Endothelial cell of umbilical vein (primary cell): ENCODE measurements at regions not wholly inside any gene's neighbourhood (a gene's known extent, or its start where the extent isn't known, plus 50 kb on each side); places are given as distances from the start of the nearest gene placed in this dataset.

Experiments
- BruUV-seq: library from RNA; stranded (reverse); fragments of 400-500 nt; replicated peaks from 2 replicates; lab custom pipeline; 2021; lab: Mats Ljungman, UMichigan
- CTCF ChIA-PET: fragments of 300-600, 350-600 bp; sonication (Branson Sonifier 250); formaldehyde crosslinking; loops from one replicate; lab custom pipeline; 2021; ENCODE audit warnings: antibody characterized with exemption, inconsistent platforms; lab: Charles Lee
- POLR2A ChIA-PET: fragments of 300-600, 350-600 bp; sonication (Branson Sonifier 250); formaldehyde crosslinking; loops from one replicate; lab custom pipeline; 2021; ENCODE audit warnings: antibody characterized with exemption, inconsistent platforms; lab: Charles Lee
- DNase-seq: peaks from one replicate; pipeline ENCODE4 v3.0.0-alpha.2; 2011; ENCODE audit warnings: low read depth, low spot score
- FAIRE-seq: peaks from 2 replicates; lab custom pipeline; 2011; peaks lifted over from hg19 to GRCh38; lab: Jason Lieb, UNC
- H2AFZ ChIP-seq: 2 replicates; pipeline ENCODE4 v1.6.0; 2012; ENCODE audit warnings: low read depth, low read length, control low read depth, inconsistent platforms
- H3K27ac ChIP-seq: 2 replicates; pipeline ENCODE4 v1.5.1; 2011; ENCODE audit warnings: low read depth, mild to moderate bottlenecking, control low read depth, low read length, moderate library complexity; ENCODE audit not compliant: insufficient read depth
- H3K27me3 ChIP-seq, 2 experiments: 2 replicates each; pipeline versions ENCODE4 v1.6.0 to v1.6.1; 2011; ENCODE audit warnings: low read length in 2 of 2, mixed read lengths in 1 of 2; ENCODE audit not compliant: control insufficient read depth in 2 of 2, insufficient read depth in 2 of 2
- H3K36me3 ChIP-seq, 2 experiments: 2 replicates in 1 of 2; 3 replicates in 1 of 2; pipeline ENCODE4 v1.5.1; 2011; ENCODE audit warnings: low read length in 2 of 2, mild to moderate bottlenecking in 1 of 2, moderate library complexity in 1 of 2; ENCODE audit not compliant: control insufficient read depth in 2 of 2, insufficient read depth in 2 of 2; ENCODE audit errors: extremely low read depth in 1 of 2
- H3K4me1 ChIP-seq: 3 replicates; pipeline ENCODE4 v1.5.1; 2011; ENCODE audit warnings: mild to moderate bottlenecking, low read length; ENCODE audit not compliant: control insufficient read depth, insufficient read depth; ENCODE audit errors: extremely low read depth
- H3K4me2 ChIP-seq: 2 replicates; pipeline ENCODE4 v1.6.1; 2011; ENCODE audit warnings: low read length, control low read depth, mixed read lengths; ENCODE audit not compliant: insufficient read depth
- H3K4me3 ChIP-seq, 3 experiments: fragments of 200-600 bp in 1 of 3; sonication (generic), shearing (Covaris generic) in 1 of 3; replicated peaks in 1 of 3; 2 replicates each; pipeline ENCODE4 v1.5.1; 2011 to 2016; ENCODE audit warnings: control low read depth in 3 of 3, low read length in 3 of 3, mild to moderate bottlenecking in 2 of 3, inconsistent platforms in 1 of 3, low read depth in 1 of 3, moderate library complexity in 1 of 3; ENCODE audit not compliant: insufficient read depth in 1 of 3
- H3K79me2 ChIP-seq: 2 replicates; pipeline ENCODE4 v1.6.0; 2012; ENCODE audit warnings: low read length, inconsistent platforms; ENCODE audit not compliant: control insufficient read depth, insufficient read depth
- H3K9ac ChIP-seq: replicated peaks from 2 replicates; pipeline ENCODE3; 2011; ENCODE audit warnings: low read length, control low read depth; ENCODE audit not compliant: insufficient read depth; ENCODE audit errors: extremely low read depth
- H3K9me1 ChIP-seq: replicated peaks from 3 replicates; pipeline ENCODE4 v1.6.0; 2011; ENCODE audit warnings: mild to moderate bottlenecking, low read length; ENCODE audit not compliant: control insufficient read depth, insufficient read depth; ENCODE audit errors: extremely low read depth
- H3K9me3 ChIP-seq: replicated peaks from 2 replicates; pipeline ENCODE4 v1.5.1; 2012; ENCODE audit warnings: low read length, inconsistent platforms; ENCODE audit not compliant: control insufficient read depth, insufficient read depth
- H4K20me1 ChIP-seq: replicated peaks from 2 replicates; pipeline ENCODE3; 2011; ENCODE audit warnings: mild to moderate bottlenecking, low read length; ENCODE audit not compliant: control insufficient read depth, insufficient read depth; ENCODE audit errors: extremely low read depth
- CTCF ChIP-seq, 2 donors: IDR thresholded peaks; 1 replicate in 1 of 2; 2 replicates in 1 of 2; pipeline ENCODE4 v1.5.1; 2011; ENCODE audit warnings: low read length in 2 of 2, mild to moderate bottlenecking in 2 of 2, moderate library complexity in 2 of 2, control low read depth in 1 of 2, inconsistent platforms in 1 of 2, low read depth in 1 of 2; ENCODE audit not compliant: insufficient read depth in 1 of 2; ENCODE audit errors: extremely low read depth in 1 of 2
- EZH2 ChIP-seq: IDR thresholded peaks from 2 replicates; pipeline ENCODE4 v1.6.1; 2012; ENCODE audit warnings: borderline replicate concordance, low read depth, mild to moderate bottlenecking, moderate library complexity, low read length, inconsistent platforms; ENCODE audit not compliant: severe bottlenecking
- FOS ChIP-seq: IDR thresholded peaks from 2 replicates; pipeline ENCODE4 v1.6.1; 2011; ENCODE audit warnings: mild to moderate bottlenecking, low read length, moderate library complexity, borderline replicate concordance; ENCODE audit not compliant: insufficient read depth
- GATA2 ChIP-seq: IDR thresholded peaks from 2 replicates; pipeline ENCODE4 v1.7.0; 2011; ENCODE audit warnings: low read depth, mild to moderate bottlenecking, moderate library complexity, mixed read lengths, low read length; ENCODE audit not compliant: insufficient read length, insufficient read depth
- JUN ChIP-seq: IDR thresholded peaks from 2 replicates; pipeline ENCODE4 v1.6.1; 2011; ENCODE audit warnings: borderline replicate concordance, low read depth; ENCODE audit not compliant: insufficient read length, insufficient read depth
- MYC ChIP-seq: IDR thresholded peaks from one replicate; pipeline ENCODE4 v1.6.1; 2011; ENCODE audit warnings: mild to moderate bottlenecking, low read depth, low read length
- POLR2A ChIP-seq: IDR thresholded peaks from 2 replicates; pipeline ENCODE4 v1.6.1; 2012; ENCODE audit warnings: low read depth, mild to moderate bottlenecking, control low read depth, low read length
- POLR2AphosphoS5 ChIP-seq: IDR thresholded peaks from 2 replicates; pipeline ENCODE4 v1.6.1; 2012; ENCODE audit warnings: low read depth, mild to moderate bottlenecking, control low read depth, low read length, moderate library complexity; ENCODE audit not compliant: insufficient read depth
- dilution Hi-C: fragments of 300-500 bp; cut with MboI; formaldehyde crosslinking; loops from one replicate; pipeline ENCODE4 v1.15.0; 2019; ENCODE audit warnings: low sequenced_read_pairs; ENCODE audit not compliant: extremely low pct_ligation_motif_present
- intact Hi-C: fragments of 100-400 bp; cut with micrococcal nuclease; formaldehyde crosslinking; loops from one replicate; pipeline ENCODE4 v1.10.0; 2022
- TF ChIP-seq, protein P1 (sequence below): IDR thresholded peaks from 2 replicates; pipeline ENCODE4 v1.6.1; 2011; ENCODE audit not compliant: insufficient read depth, insufficient read length

GRCh38 chr1:18055156-18055555 is 52.4 kb upstream of the IGSF21 start:
- Histone ChIP-seq H3K36me3 (no peaks in the 10 kb centered on the region), H3K27ac (no peak overlapping the region), H3K4me3 (no peak overlapping the region), H3K4me1 (no peaks in the 10 kb centered on the region), H3K79me2 (no peaks in the 10 kb centered on the region), H3K9me1 (no peaks in the 10 kb centered on the region), H3K27me3 (no peaks in the 10 kb centered on the region), H3K9me3 (no peaks in the 10 kb centered on the region), H4K20me1 (no peaks in the 10 kb centered on the region), H3K4me2 (no peak overlapping the region), H3K9ac (no peak overlapping the region), H2AFZ (no peak overlapping the region)
- TF ChIP-seq FOS (no peak), EZH2 (no peak), CTCF (IDR thresholded peaks at IDR 0.05; ENCODE audit: extremely low read depth in 1 of 2, insufficient read depth in 1 of 2, low read depth in 1 of 2, low read length in 2 of 2) (no peak), MYC (no peak), POLR2AphosphoS5 (no peak), JUN (no peak), GATA2 (no peak), POLR2A (no peak)
- TF ChIP-seq, protein P1, sequence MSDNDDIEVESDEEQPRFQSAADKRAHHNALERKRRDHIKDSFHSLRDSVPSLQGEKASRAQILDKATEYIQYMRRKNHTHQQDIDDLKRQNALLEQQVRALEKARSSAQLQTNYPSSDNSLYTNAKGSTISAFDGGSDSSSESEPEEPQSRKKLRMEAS, result no peak
- FAIRE-seq (no peak), DNase-seq (no peak)
- no TSS peak for BruUV-seq
- dilution Hi-C loops, result no loop called here
- CTCF ChIA-PET, result no interaction called here
- intact Hi-C loops, result no loop called here
- POLR2A ChIA-PET, result no interaction called here
